Neural cell (in vitro differentiated cells): ENCODE measurements at regions not wholly inside any gene's neighbourhood (a gene's known extent, or its start where the extent isn't known, plus 50 kb on each side); places are given as distances from the start of the nearest gene placed in this dataset.

Source experiments
- H2AFZ ChIP-seq: fragments of 200-600, 300-800 bp; sonication (generic), shearing (Covaris generic); 2 replicates; pipeline ENCODE4 v1.6.0; 2014; ENCODE audit warnings: low read depth, mild to moderate bottlenecking, antibody characterized with exemption, low read length, moderate library complexity
- H3F3A ChIP-seq: fragments of 200-600 bp; shearing (Covaris generic); 2 replicates; pipeline ENCODE4 v1.6.1; 2016; ENCODE audit warnings: mild to moderate bottlenecking, moderate library complexity, mixed read lengths, antibody characterized with exemption, low read length; ENCODE audit not compliant: insufficient read depth, poor library complexity, severe bottlenecking
- H3K27ac ChIP-seq: fragments of 200-600, 300-800 bp; sonication (generic), shearing (Covaris generic); 2 replicates; pipeline ENCODE4 v1.5.1; 2014; ENCODE audit warnings: mild to moderate bottlenecking, low read length, moderate library complexity
- H3K27me3 ChIP-seq: fragments of 300-800, 200-600 bp; sonication (generic), shearing (Covaris generic); 2 replicates; pipeline ENCODE4 v1.6.0; 2014; ENCODE audit warnings: mild to moderate bottlenecking, low read depth, low read length, moderate library complexity; ENCODE audit not compliant: insufficient read depth
- H3K36me3 ChIP-seq: fragments of 300-800, 200-600 bp; sonication (generic), shearing (Covaris generic); 2 replicates; pipeline ENCODE4 v1.5.1; 2014; ENCODE audit warnings: mild to moderate bottlenecking, antibody characterized with exemption, low read length, moderate library complexity; ENCODE audit not compliant: insufficient read depth
- H3K4me2 ChIP-seq: fragments of 300-800, 200-600 bp; sonication (generic), shearing (Covaris generic); 2 replicates; pipeline ENCODE4 v1.6.0; 2014; ENCODE audit warnings: mild to moderate bottlenecking, low read length
- H3K4me3 ChIP-seq: fragments of 300-800, 200-600 bp; sonication (generic), shearing (Covaris generic); 2 replicates; pipeline ENCODE4 v1.5.1; 2014; ENCODE audit warnings: mild to moderate bottlenecking, low read length, moderate library complexity
- H3K79me2 ChIP-seq: fragments of 200-600 bp; shearing (Covaris generic); replicated peaks from 2 replicates; pipeline ENCODE4 v1.6.0; 2014; ENCODE audit warnings: mild to moderate bottlenecking, low read length, moderate library complexity; ENCODE audit not compliant: insufficient read depth
- H3K9ac ChIP-seq: fragments of 300-800, 200-600 bp; sonication (generic), shearing (Covaris generic); 2 replicates; pipeline ENCODE4 v1.6.1; 2016; ENCODE audit warnings: mild to moderate bottlenecking, low read length, mixed read lengths
- H3K9me2 ChIP-seq: fragments of 200-600 bp; shearing (Covaris generic); 2 replicates; pipeline ENCODE4 v1.6.1; 2016; ENCODE audit warnings: mild to moderate bottlenecking, low read length, mixed read lengths; ENCODE audit not compliant: insufficient read depth
- H3K9me3 ChIP-seq: fragments of 200-600, 300-800 bp; sonication (generic), shearing (Covaris generic); 2 replicates; pipeline ENCODE4 v1.6.1; 2016; ENCODE audit warnings: mild to moderate bottlenecking, mixed run types, low read length, moderate library complexity, mixed read lengths
- H4K20me1 ChIP-seq: fragments of 200-600 bp; shearing (Covaris generic); 2 replicates; pipeline ENCODE4 v1.6.1; 2016; ENCODE audit warnings: mild to moderate bottlenecking, mixed run types; ENCODE audit not compliant: insufficient read depth
- CTCF ChIP-seq: fragments of 450-650 bp; IDR thresholded peaks from 2 replicates; pipeline ENCODE4 v1.5.1; 2014; ENCODE audit warnings: antibody characterized with exemption, mild to moderate bottlenecking, moderate library complexity; ENCODE audit not compliant: poor library complexity, severe bottlenecking
- EP300 ChIP-seq: fragments of 450-650 bp; conservative IDR thresholded peaks from 2 replicates; pipeline ENCODE4 v1.6.1; 2014; ENCODE audit warnings: antibody characterized with exemption, mild to moderate bottlenecking, moderate library complexity; ENCODE audit not compliant: poor library complexity, severe bottlenecking
- EZH2 ChIP-seq: fragments of 200-600, 300-800 bp; shearing (Covaris generic), sonication (generic); IDR thresholded peaks from 2 replicates; pipeline ENCODE4 v1.6.1; 2014; ENCODE audit warnings: antibody characterized with exemption, low read length, borderline replicate concordance, mild to moderate bottlenecking; ENCODE audit not compliant: insufficient read depth, poor library complexity, severe bottlenecking
- MXI1 ChIP-seq: fragments of 450-650 bp; conservative IDR thresholded peaks from 2 replicates; pipeline ENCODE4 v1.6.1; 2014; ENCODE audit warnings: antibody characterized with exemption, mild to moderate bottlenecking; ENCODE audit not compliant: poor library complexity, severe bottlenecking
- POLR2AphosphoS5 ChIP-seq: IDR thresholded peaks from 2 replicates; pipeline ENCODE4 v1.6.1; 2012
- RAD21 ChIP-seq: fragments of 450-650 bp; conservative IDR thresholded peaks from 2 replicates; pipeline ENCODE4 v1.6.1; 2014; ENCODE audit warnings: antibody characterized with exemption, mild to moderate bottlenecking, moderate library complexity
- REST ChIP-seq: IDR thresholded peaks from 2 replicates; pipeline ENCODE4 v1.6.1; 2012; ENCODE audit warnings: borderline replicate concordance
- SMC3 ChIP-seq: fragments of 450-650 bp; conservative IDR thresholded peaks from 2 replicates; pipeline ENCODE4 v1.6.1; 2014; ENCODE audit warnings: antibody characterized with exemption, mild to moderate bottlenecking, moderate library complexity; ENCODE audit not compliant: poor library complexity
- TAF1 ChIP-seq: IDR thresholded peaks from 2 replicates; pipeline ENCODE4 v1.6.1; 2012; ENCODE audit warnings: low read depth

GRCh38 chr2:109702250-109702985, 88.3 kb downstream of the SOWAHC start:
- no peaks in the 10 kb centered on the region for H3K27me3 ChIP-seq
- no peak overlapping the region for H3K9ac ChIP-seq
- no peak overlapping the region for H3K27ac ChIP-seq
- no peak overlapping the region for H3K4me3 ChIP-seq
- no peaks in the 10 kb centered on the region for H4K20me1 ChIP-seq
- H3F3A ChIP-seq: no peaks in the 10 kb centered on the region
- no peak overlapping the region for H3K4me2 ChIP-seq
- no peak for TF ChIP-seq TAF1
- no peak for TF ChIP-seq SMC3
- no peak for TF ChIP-seq REST
- TF ChIP-seq RAD21: no peak
- no peak for TF ChIP-seq EP300
- TF ChIP-seq MXI1: no peak
- no peak for TF ChIP-seq POLR2AphosphoS5
- TF ChIP-seq CTCF: no peak
- TF ChIP-seq EZH2: no peak
- no peaks in the 10 kb centered on the region for H3K9me2 ChIP-seq
- H3K9me3 ChIP-seq: no peaks in the 10 kb centered on the region
- H3K79me2 ChIP-seq: no peaks in the 10 kb centered on the region
- no peaks in the 10 kb centered on the region for H3K36me3 ChIP-seq
- no peak overlapping the region for H2AFZ ChIP-seq

- H3K4me3 ChIP-seq: no peak overlapping the region
- H3K9me3 ChIP-seq: no peaks in the 10 kb centered on the region
- H3K9ac ChIP-seq: no peak overlapping the region
- H3K36me3 ChIP-seq: no peaks in the 10 kb centered on the region
- H3F3A ChIP-seq: no peaks in the 10 kb centered on the region
- H4K20me1 ChIP-seq: no peaks in the 10 kb centered on the region
- TF ChIP-seq CTCF (no peak), SMC3 (no peak), MXI1 (no peak), TAF1 (no peak), EP300 (no peak), POLR2AphosphoS5 (no peak), RAD21 (no peak), EZH2 (no peak), REST (no peak)
- no peak overlapping the region for H2AFZ ChIP-seq
- no peaks in the 10 kb centered on the region for H3K27me3 ChIP-seq
- no peak overlapping the region for H3K4me2 ChIP-seq
- no peaks in the 10 kb centered on the region for H3K9me2 ChIP-seq
- no peak overlapping the region for H3K27ac ChIP-seq
- H3K79me2 ChIP-seq: no peaks in the 10 kb centered on the region
Observed at GRCh38 chr2:109703077-109703476, 88.9 kb downstream of the SOWAHC start.
